Midbrain (tissue), 1 donor: ENCODE measurements at regions not wholly inside any gene's neighbourhood (a gene's known extent, or its start where the extent isn't known, plus 50 kb on each side); places are given as distances from the start of the nearest gene placed in this dataset.
"Not testable (repeated sequence)": the region's sequence is repeated elsewhere in the genome, so short reads cannot be mapped to it uniquely, and the experiment has no call there.

Source experiments
- DNase-seq: peaks from one replicate; lab custom pipeline; 2025; lab: John Stamatoyannopoulos, UW

DNA sequence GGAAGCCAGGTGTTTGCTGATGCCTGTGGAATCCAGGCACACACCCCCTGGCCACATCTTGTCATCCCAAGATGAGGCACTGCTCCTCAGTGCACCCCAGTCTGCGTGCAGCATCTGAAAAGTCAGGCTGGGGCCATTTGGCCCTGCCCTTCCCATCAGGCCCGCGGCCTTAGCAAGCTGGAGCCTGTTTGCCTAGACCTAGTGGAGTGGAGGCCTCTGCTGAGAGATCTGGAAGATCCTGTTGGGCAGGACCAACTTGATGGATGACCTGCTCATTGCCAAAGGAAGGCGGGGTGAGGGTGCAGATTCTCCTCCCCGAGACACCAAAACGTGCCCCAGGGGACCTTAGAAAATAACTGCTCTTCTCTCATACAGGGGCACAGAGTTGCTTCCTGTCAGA lies 220.2 kb downstream of the SHQ1 start:
- no peak for DNase-seq

DNA sequence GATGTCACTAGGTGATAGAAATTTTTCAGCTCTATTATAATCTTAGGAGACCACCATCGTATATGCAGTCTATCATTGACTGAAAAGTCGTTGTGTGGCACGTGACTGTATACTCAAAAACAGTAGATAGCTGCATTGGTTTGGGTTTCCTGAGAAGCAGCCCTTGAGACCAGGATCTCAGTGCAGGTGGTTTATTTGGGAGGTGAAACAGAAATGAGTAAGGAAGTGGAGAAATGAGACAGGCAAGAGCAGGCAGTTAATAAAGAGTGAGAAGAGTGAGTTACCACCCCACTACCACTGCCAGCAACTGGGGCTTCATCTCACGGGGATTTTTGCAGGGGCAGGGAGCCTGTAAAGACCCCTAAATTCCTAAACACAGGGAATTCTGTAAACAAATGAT lies 221.0 kb downstream of the SHQ1 start:
- no peak for DNase-seq

DNA sequence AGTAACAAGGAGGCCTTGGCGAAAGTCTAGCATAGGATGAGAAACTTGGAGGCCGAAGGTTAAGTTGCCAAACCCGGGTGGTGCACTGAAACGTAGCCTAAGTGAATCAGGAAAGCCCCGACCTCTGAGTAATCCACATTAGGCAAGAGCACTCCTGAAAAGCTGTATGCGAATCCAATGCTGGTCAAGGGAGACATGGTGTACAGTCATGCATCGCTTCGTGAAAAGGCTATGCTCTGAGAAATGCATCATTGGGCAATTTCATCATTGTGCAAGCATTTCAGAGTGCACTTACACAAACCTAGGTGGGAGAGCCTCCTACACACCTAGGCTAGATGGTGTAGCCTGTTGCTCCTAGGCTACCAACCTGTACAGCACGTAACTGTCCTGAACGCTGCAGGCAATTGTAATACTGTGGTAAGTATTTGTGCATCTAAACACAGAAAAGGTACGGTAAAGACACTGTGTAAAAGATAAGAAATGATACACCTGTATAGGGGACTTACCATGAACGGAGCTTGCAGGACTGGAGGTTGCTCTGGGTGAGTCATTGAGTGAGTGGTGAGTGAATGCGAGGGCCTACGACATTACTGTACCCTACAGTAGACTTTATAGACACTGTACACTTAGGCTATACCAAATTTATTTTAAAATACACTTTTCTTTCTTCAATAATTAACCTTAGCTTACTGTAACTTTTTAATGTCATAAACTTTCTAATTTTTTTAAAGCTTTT lies 222.5 kb downstream of the SHQ1 start:
- DNase-seq, result no peak

DNA sequence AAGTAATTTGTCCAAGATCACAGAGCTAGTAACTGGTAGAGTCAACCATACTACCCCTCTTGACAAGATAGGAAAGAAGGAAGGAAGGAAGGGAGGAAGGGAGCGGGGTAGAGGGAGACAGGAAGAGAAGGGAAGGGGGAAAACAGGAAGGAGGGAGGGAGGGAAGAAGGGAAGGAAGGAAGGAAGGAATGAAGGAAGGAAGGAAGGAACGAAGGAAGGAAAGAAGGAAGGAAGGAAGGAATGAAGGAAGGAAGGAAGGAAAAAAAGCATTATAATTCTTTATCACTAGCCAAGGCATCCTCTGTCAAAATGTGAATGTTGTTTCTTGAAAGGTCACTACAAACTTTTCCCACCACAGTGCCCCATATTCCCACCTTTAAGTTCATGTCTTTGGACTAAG lies 223.6 kb downstream of the SHQ1 start:
- no peak for DNase-seq

DNA sequence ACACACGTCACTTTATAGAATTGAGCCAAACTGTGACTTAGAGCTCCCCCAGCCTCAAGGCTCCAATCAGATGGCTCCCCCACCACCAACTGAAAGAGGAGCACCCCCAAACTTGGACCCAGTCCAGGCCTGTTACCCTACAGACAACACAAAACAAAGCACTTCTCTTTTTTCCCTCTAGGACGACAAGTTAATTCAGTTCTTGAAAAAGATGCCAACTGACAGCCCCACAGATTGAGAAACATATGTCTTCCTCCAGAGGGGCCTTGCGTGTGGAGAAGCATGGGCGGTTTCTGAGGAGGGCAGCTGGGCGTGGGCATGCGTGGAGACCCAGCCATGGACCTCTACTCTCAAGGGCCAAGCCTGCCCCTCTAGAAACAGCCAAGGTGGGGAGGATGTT lies 229.5 kb downstream of the SHQ1 start:
- no peak for DNase-seq

DNA sequence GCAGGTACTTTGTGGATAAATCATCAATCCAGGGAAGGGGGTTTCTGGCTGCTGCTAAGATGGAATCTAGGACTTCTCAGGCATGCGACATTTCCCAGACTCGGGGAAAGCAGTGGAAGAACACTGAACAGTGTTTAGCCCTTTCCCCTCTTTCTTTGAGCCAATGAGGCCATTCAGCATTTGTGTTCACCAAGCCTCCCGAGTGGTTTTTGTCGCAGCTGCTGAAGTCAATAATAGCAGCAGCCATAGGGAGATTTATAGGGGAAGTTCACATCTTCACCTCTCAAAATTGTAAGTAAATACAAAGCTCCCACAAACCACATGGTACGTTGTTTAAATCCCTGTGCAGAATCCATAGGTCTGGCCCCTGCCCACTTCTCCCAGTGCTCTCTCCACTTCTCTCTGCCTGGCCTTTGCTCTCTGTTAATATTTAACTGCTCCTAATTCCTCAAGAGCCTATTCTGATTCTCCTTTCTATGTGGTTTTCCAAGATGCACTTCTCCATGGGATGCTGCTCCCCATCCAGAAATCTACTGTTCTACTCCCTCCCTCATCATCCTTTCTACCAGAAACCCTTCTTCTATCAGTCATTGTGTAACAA lies 230.7 kb downstream of the SHQ1 start:
- no peak for DNase-seq

GRCh38 chr3:72615776-72616175 lies 232.5 kb downstream of the SHQ1 start:
- DNase-seq, result no peak

GRCh38 chr3:72615182-72615581 lies 233.1 kb downstream of the SHQ1 start:
- DNase-seq, result no peak

- DNase-seq, result no peak
Measured at GRCh38 chr3:72614394-72615074, 233.7 kb downstream of the SHQ1 start.

DNA sequence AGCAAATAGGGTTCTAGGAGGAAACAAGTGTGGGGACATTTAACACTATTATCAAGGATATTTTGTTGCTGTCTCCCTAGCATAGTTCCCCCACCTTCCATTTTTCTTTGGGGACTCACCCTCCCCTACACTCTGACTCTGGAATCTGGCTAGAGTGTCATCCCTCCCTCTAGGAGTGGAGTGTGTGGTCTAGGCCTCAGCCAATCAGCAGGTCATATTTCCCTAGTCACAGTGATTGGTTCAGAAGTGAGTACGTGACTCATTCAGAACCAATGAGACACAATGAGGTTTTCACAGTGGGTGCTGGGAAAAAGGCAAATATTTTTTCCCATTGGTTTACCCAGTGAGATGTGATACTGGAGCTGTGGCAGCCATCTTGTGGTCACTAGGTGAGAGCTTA lies 234.4 kb downstream of the SHQ1 start:
- no peak for DNase-seq

DNA sequence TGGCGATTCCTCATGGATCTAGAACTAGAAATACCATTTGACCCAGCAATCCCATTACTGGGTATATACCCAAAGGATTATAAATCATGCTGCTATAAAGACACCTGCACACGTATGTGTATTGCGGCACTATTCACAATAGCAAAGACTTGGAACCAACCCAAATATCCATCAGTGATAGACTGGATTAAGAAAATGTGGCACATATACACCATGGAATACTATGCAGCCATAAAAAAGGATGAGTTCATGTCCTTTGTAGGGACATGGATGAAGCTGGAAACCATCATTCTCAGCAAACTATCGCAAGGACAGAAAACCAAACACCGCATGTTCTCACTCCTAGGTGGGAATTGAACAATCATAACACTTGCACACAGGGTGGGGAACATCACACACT lies 239.1 kb downstream of the SHQ1 start:
- not testable (repeated sequence) for DNase-seq

GRCh38 chr3:72606005-72606800 lies 242.0 kb downstream of the SHQ1 start:
- no peak for DNase-seq

DNA sequence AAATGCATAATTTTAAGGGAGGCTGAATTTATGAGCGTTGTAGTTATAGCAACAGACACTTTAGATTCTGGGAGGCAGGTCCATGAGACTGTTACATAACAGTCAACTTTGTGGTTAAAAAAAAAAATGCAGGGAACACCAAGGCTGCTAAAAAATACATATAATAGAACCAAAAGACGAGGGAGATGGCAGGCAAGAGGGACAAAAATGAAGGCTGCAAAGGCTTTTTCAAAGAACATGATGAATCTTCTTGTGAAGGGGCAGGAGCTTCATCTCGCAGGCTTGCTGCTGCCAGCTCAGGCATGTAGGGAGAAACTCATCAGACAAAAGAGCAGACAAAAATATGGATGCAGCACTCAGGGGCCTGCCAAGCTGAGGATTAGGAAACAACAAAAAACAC lies 243.9 kb downstream of the SHQ1 start:
- no peak for DNase-seq

GRCh38 chr3:72601983-72602750 lies 246.1 kb downstream of the SHQ1 start:
- DNase-seq, result no peak

DNA sequence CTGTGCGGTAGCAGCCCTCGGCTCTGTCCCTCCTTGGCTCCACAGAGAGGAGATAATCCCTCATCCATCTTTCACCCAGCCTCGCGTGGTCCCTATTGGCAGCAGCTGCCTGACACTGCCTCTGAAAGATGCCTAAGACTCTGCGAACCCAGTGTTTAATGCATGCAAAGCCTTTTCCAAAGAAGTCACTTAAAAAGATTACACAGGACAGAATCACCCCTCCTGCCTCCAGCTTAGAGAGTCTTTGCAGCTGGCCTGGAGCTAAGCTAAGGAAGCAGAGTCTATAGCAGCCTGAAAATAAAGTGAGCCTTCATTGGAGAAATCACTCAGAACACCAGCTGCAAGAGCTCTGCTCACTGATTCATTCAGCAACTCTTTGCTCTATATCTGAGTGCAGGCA lies 247.2 kb downstream of the SHQ1 start:
- no peak for DNase-seq

DNA sequence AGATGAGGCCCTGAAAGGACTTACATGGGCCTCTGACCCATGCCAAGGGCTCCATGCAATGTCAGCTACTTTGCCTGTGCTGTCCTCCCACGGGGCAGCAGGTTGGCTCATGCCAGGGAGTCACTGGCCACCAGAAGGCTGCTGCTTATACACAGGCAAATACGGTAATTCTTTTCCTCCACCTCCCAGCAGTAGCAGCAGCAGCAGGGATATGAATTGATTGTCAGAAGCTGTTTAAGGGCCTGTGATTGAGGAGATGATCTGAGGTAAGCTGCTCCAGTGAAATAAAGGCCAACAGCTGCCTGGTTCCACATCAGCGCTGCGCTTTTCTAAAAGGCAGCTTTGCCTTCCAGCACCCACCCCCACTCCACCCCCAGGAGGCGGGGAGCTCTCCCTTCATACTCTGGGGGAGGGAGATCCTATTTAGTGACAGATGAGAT lies 250.5 kb downstream of the SHQ1 start:
- no peak for DNase-seq

- no peak for DNase-seq
Measured at GRCh38 chr3:72597043-72597442, 251.2 kb downstream of the SHQ1 start.

GRCh38 chr3:72595927-72596610 lies 252.2 kb downstream of the SHQ1 start:
- no peak for DNase-seq

DNA sequence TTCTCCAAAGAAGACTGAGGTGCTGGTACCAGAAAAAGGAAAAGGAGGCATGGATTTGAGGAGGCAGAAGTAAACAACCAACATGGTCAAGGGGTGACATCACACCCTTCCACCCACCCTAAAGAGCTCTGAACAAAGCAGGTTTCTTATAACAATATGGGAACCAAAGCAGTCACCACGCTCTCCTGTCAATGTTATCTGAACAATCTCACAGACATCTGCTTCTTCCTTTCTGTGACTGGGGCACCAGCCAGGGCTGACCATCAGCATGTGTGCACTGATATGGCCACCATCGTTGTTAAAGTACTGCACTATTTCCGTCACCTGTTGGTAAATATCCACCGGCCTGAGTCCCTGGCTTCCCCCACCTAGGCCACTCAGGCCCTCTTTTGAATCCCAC lies 252.9 kb downstream of the SHQ1 start:
- no peak for DNase-seq

GRCh38 chr3:72594615-72595215 lies 253.5 kb downstream of the SHQ1 start:
- no peak for DNase-seq
